SK-N-SH treated with all-trans-retinoic acid at 6 μM for 48 hours (cell line): ENCODE measurements at regions not wholly inside any gene's neighbourhood (a gene's known extent, or its start where the extent isn't known, plus 50 kb on each side); places are given as distances from the start of the nearest gene placed in this dataset.

ENCODE experiments used
- ATAC-seq: fragments of 200-7000 bp; cut with Tn5 transposase; 3 replicates; pipeline ENCODE4 v1.9.1; 2020; ENCODE audit warnings: mild to moderate bottlenecking, moderate library complexity
- ARNTL ChIP-seq: fragments of 450-650 bp; formaldehyde crosslinking; IDR thresholded peaks from 2 replicates; pipeline ENCODE4 v1.5.0; 2020; ENCODE audit warnings: low read depth, mild to moderate bottlenecking, moderate library complexity, borderline replicate concordance
- BACH2 ChIP-seq: fragments of 250-450 bp; sonication (Bioruptor Pico); IDR thresholded peaks from 2 replicates; pipeline ENCODE4 v1.9.0; 2021; ENCODE audit warnings: mild to moderate bottlenecking, borderline replicate concordance
- CREB5 ChIP-seq: fragments of 250-450 bp; sonication (Bioruptor Pico); IDR thresholded peaks from 2 replicates; pipeline ENCODE4 v1.5.1; 2020; ENCODE audit warnings: low read depth, mild to moderate bottlenecking, moderate library complexity
- CSDC2 ChIP-seq: fragments of 250-450 bp; sonication (Bioruptor Pico); IDR thresholded peaks from 2 replicates; pipeline ENCODE4 v1.5.0; 2020; ENCODE audit warnings: mild to moderate bottlenecking, moderate library complexity
- CSRNP3 ChIP-seq: fragments of 250-450 bp; sonication (Bioruptor Pico); IDR thresholded peaks from 2 replicates; pipeline ENCODE4 v1.5.1; 2021; ENCODE audit warnings: mild to moderate bottlenecking, moderate library complexity
- ESRRG ChIP-seq: fragments of 250-450 bp; sonication (Bioruptor Pico); IDR thresholded peaks from 2 replicates; pipeline ENCODE4 v1.6.1; 2021; ENCODE audit warnings: mild to moderate bottlenecking
- OSR1 ChIP-seq: fragments of 250-450 bp; sonication (Bioruptor Pico); IDR thresholded peaks from 2 replicates; pipeline ENCODE4 v1.8.0; 2022; ENCODE audit warnings: moderate library complexity, mild to moderate bottlenecking, inconsistent platforms
- PATZ1 ChIP-seq: fragments of 250-450 bp; sonication (Bioruptor Pico); IDR thresholded peaks from 2 replicates; pipeline ENCODE4 v1.8.0; 2020; ENCODE audit warnings: mild to moderate bottlenecking, moderate library complexity, borderline replicate concordance
- POU6F1 ChIP-seq: fragments of 250-450 bp; sonication (Bioruptor Pico); IDR thresholded peaks from 2 replicates; pipeline ENCODE4 v1.8.0; 2021; ENCODE audit warnings: low read depth, mild to moderate bottlenecking, moderate library complexity, borderline replicate concordance
- PPARA ChIP-seq: fragments of 250-450 bp; sonication (Bioruptor Pico); IDR thresholded peaks from 2 replicates; pipeline ENCODE4 v1.5.0; 2020; ENCODE audit warnings: mild to moderate bottlenecking, borderline replicate concordance
- RARB ChIP-seq: fragments of 250-450 bp; sonication (Bioruptor Pico); IDR thresholded peaks from 2 replicates; pipeline ENCODE4 v1.8.0; 2021; ENCODE audit warnings: mild to moderate bottlenecking, moderate library complexity
- SNAI2 ChIP-seq: fragments of 250-450 bp; sonication (Bioruptor Pico); IDR thresholded peaks from 2 replicates; pipeline ENCODE4 v1.5.0; 2020; ENCODE audit warnings: mild to moderate bottlenecking, moderate library complexity
- TCF4 ChIP-seq: fragments of 250-450 bp; sonication (Bioruptor Pico); IDR thresholded peaks from 2 replicates; pipeline ENCODE4 v1.8.0; 2021; ENCODE audit warnings: mild to moderate bottlenecking, moderate library complexity, borderline replicate concordance
- TOX ChIP-seq: fragments of 250-450 bp; sonication (Bioruptor Pico); IDR thresholded peaks from 2 replicates; pipeline ENCODE4 v1.8.0; 2021; ENCODE audit warnings: mild to moderate bottlenecking, moderate library complexity, borderline replicate concordance
- TSHZ2 ChIP-seq: fragments of 250-450 bp; sonication (Bioruptor Pico); IDR thresholded peaks from 2 replicates; pipeline ENCODE4 v1.5.0; 2020; ENCODE audit warnings: mild to moderate bottlenecking, moderate library complexity
- ZC3H10 ChIP-seq: fragments of 250-450 bp; sonication (Bioruptor Pico); IDR thresholded peaks from 2 replicates; pipeline ENCODE4 v1.5.1; 2021; ENCODE audit warnings: mild to moderate bottlenecking, moderate library complexity
- ZFP3 ChIP-seq: fragments of 250-450 bp; sonication (Bioruptor Pico); IDR thresholded peaks from 2 replicates; pipeline ENCODE4 v1.5.0; 2020; ENCODE audit warnings: mild to moderate bottlenecking, moderate library complexity
- ZNF565 ChIP-seq: fragments of 450-650 bp; formaldehyde crosslinking; conservative IDR thresholded peaks from 2 replicates; pipeline ENCODE4 v1.5.0; 2020; ENCODE audit warnings: low read depth, mild to moderate bottlenecking, moderate library complexity
- ZNF70 ChIP-seq: fragments of 450-650 bp; formaldehyde crosslinking; IDR thresholded peaks from 2 replicates; pipeline ENCODE4 v1.5.0; 2020; ENCODE audit warnings: mild to moderate bottlenecking, moderate library complexity
- ZNF8 ChIP-seq: fragments of 450-650 bp; formaldehyde crosslinking; IDR thresholded peaks from 2 replicates; pipeline ENCODE4 v1.5.0; 2020; ENCODE audit warnings: mild to moderate bottlenecking, moderate library complexity

- TF ChIP-seq SNAI2 (CRISPR knock-in tag) (no peak), ZNF70 (no peak), TSHZ2 (CRISPR knock-in tag) (no peak), ESRRG (CRISPR knock-in tag) (no peak), PPARA (CRISPR knock-in tag) (no peak), PATZ1 (no peak), ZC3H10 (no peak), CSDC2 (CRISPR knock-in tag) (no peak), ZNF8 (CRISPR knock-in tag) (no peak)
- no peak for ATAC-seq
Measured at GRCh38 chr3:184440151-184440550, 60.3 kb downstream of the CHRD start.

- ATAC-seq, result no peak
Measured at GRCh38 chr3:184441202-184441900, 61.5 kb downstream of the CHRD start.

More at GRCh38 chr3:184441202-184441900, 61.5 kb downstream of the CHRD start:
- no peak for TF ChIP-seq CREB5
- no peak for TF ChIP-seq PPARA (CRISPR knock-in tag)
- no peak for TF ChIP-seq ZFP3 (CRISPR knock-in tag)
- TF ChIP-seq ZNF70, result no peak
- TF ChIP-seq TOX (CRISPR knock-in tag), result no peak
- no peak for TF ChIP-seq PATZ1
- TF ChIP-seq SNAI2 (CRISPR knock-in tag), result no peak
- TF ChIP-seq BACH2 (CRISPR knock-in tag), result no peak
- TF ChIP-seq RARB (CRISPR knock-in tag), result no peak
- no peak for TF ChIP-seq ARNTL (CRISPR knock-in tag)
- no peak for TF ChIP-seq ZNF8 (CRISPR knock-in tag)
- no peak for TF ChIP-seq TCF4 (CRISPR knock-in tag)
- TF ChIP-seq OSR1 (CRISPR knock-in tag), result no peak
- no peak for TF ChIP-seq TSHZ2 (CRISPR knock-in tag)
- no peak for TF ChIP-seq CSRNP3 (CRISPR knock-in tag)
- no peak for TF ChIP-seq CSDC2 (CRISPR knock-in tag)
- no peak for TF ChIP-seq ZNF565 (CRISPR knock-in tag)
- TF ChIP-seq POU6F1, result no peak
- TF ChIP-seq ZC3H10, result no peak
